BLaER1 treated with 17β-estradiol and CSF1 and Interleukin-3, amounts not matched to agents 10 nM and 100 nM (cell line): ENCODE measurements at regions not wholly inside any gene's neighbourhood (a gene's known extent, or its start where the extent isn't known, plus 50 kb on each side); places are given as distances from the start of the nearest gene placed in this dataset.

ENCODE experiments used
- H3K27ac ChIP-seq, 11 experiments: shearing (Covaris generic); formaldehyde crosslinking; 2 replicates each; pipeline ENCODE4 v1.8.1; 2022
- H3K27me3 ChIP-seq, 11 experiments: shearing (Covaris generic); formaldehyde crosslinking; 2 replicates each; pipeline ENCODE4 v1.8.1; 2022
- H3K36me3 ChIP-seq, 11 experiments: shearing (Covaris generic); formaldehyde crosslinking; 2 replicates each; pipeline ENCODE4 v1.8.1; 2022
- H3K4me1 ChIP-seq, 10 experiments: shearing (Covaris generic); formaldehyde crosslinking; 2 replicates each; pipeline ENCODE4 v1.8.1; 2022
- H3K4me2 ChIP-seq, 11 experiments: shearing (Covaris generic); formaldehyde crosslinking; 2 replicates each; pipeline ENCODE4 v1.8.1; 2022
- H3K4me3 ChIP-seq, 10 experiments: shearing (Covaris generic); formaldehyde crosslinking; 2 replicates each; pipeline ENCODE4 v1.8.1; 2022
- H3K9ac ChIP-seq, 11 experiments: shearing (Covaris generic); formaldehyde crosslinking; 2 replicates each; pipeline ENCODE4 v1.8.1; 2022
- H3K9me3 ChIP-seq, 11 experiments: shearing (Covaris generic); formaldehyde crosslinking; replicated peaks in 1 of 11; 2 replicates each; pipeline ENCODE4 v1.8.1; 2022
- H4K20me1 ChIP-seq, 11 experiments: shearing (Covaris generic); formaldehyde crosslinking; 2 replicates each; pipeline ENCODE4 v1.8.1; 2022
- Cebpa-rat ChIP-seq, 11 experiments: shearing (Covaris generic); IDR thresholded peaks; 2 replicates each; pipeline ENCODE4 v1.8.1; 2022

- no peak overlapping the region for H3K9ac ChIP-seq
- no peak overlapping the region for H3K4me3 ChIP-seq
- no peaks in the 10 kb centered on the region for H4K20me1 ChIP-seq
- H3K36me3 ChIP-seq, result no peaks in the 10 kb centered on the region
- H3K4me2 ChIP-seq, result no peak overlapping the region
- TF ChIP-seq Cebpa-rat (IDR thresholded peaks at IDR 0.05), result no peak
- no peaks in the 10 kb centered on the region for H3K27me3 ChIP-seq
- peaks cover 0 to 11% (median 0%) of the 10 kb centered on the region in 11 experiments; a peak in 3 of 22 replicates for H3K9me3 ChIP-seq
- no peak overlapping the region for H3K27ac ChIP-seq
- H3K4me1 ChIP-seq, result no peaks in the 10 kb centered on the region
Observed at GRCh38 chr4:65819192-65819591, 148.9 kb upstream of the EPHA5 start.

GRCh38 chr4:65805936-65806335, 135.6 kb upstream of the EPHA5 start:
- H3K9ac ChIP-seq, result no peak overlapping the region
- no peak overlapping the region for H3K4me3 ChIP-seq
- no peak overlapping the region for H3K4me2 ChIP-seq
- no peaks in the 10 kb centered on the region for H3K4me1 ChIP-seq
- H3K27me3 ChIP-seq, result no peaks in the 10 kb centered on the region
- no peaks in the 10 kb centered on the region for H3K9me3 ChIP-seq
- H3K36me3 ChIP-seq, result no peaks in the 10 kb centered on the region
- H3K27ac ChIP-seq, result no peak overlapping the region
- H4K20me1 ChIP-seq, result no peaks in the 10 kb centered on the region
- no peak for TF ChIP-seq Cebpa-rat (IDR thresholded peaks at IDR 0.05)

DNA sequence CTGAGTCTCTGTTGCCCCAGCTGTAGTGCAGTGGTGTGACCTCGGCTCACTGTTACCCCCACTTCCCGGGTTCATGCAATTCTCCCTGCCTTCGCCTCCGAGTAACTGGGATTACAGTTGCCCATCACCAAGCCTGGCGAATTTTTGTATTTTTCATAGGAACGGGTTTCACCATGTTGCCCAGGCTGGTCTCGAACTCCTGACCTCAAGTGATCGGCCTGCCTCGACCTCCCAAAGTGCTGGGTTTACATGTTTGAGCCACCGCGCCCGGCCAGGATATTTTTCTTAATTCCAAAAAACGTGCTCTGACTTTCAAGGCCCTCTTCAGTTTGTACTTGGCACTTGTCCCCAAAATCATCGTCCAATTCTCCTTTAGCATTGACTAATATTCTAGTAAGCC, 129.2 kb upstream of the EPHA5 start:
- TF ChIP-seq Cebpa-rat (IDR thresholded peaks at IDR 0.05), result no peak
- H3K27ac ChIP-seq, result no peak overlapping the region

DNA sequence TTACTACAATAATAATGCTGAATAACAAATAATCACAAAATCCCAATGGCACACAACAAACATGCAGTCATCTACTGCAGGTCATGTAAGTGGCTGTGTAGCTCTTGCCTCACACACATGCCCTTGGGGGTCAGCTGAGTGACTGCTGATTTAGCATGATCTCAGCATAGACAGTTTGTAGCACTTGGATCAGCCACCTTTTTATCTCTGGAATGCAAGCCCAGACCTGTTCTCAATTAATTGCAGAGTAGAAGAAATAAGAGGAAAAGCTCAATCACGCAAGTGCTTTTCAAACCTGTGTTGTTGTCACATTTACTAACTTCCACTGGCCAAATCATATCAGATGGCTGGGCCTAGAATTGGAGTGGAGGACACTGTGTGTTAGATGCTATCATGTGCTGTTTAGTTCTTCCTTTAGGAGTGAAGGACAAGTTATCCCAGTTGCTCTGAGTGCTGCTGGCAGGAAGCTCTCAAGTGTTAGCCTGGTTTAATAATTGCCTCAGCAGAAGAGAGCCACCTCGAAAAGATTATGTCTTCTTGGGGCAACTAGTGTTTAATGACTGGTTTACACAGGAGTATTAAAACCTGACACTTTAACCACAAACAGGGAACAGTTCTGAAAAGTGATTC, 128.3 kb upstream of the EPHA5 start:
- Histone ChIP-seq H3K9me3 (no peaks in the 10 kb centered on the region), H3K4me1 (no peaks in the 10 kb centered on the region), H3K27ac (no peak overlapping the region), H3K36me3 (no peaks in the 10 kb centered on the region), H4K20me1 (no peaks in the 10 kb centered on the region), H3K27me3 (no peaks in the 10 kb centered on the region), H3K4me2 (no peak overlapping the region), H3K4me3 (no peak overlapping the region), H3K9ac (no peak overlapping the region)
- TF ChIP-seq Cebpa-rat (IDR thresholded peaks at IDR 0.05), result no peak

More for the DNA sequence above, 129.2 kb upstream of the EPHA5 start:
- no peaks in the 10 kb centered on the region for H4K20me1 ChIP-seq
- no peaks in the 10 kb centered on the region for H3K9me3 ChIP-seq
- no peaks in the 10 kb centered on the region for H3K27me3 ChIP-seq
- H3K9ac ChIP-seq, result no peak overlapping the region
- no peak overlapping the region for H3K4me3 ChIP-seq
- no peaks in the 10 kb centered on the region for H3K4me1 ChIP-seq
- H3K4me2 ChIP-seq, result no peak overlapping the region
- H3K36me3 ChIP-seq, result no peaks in the 10 kb centered on the region

DNA sequence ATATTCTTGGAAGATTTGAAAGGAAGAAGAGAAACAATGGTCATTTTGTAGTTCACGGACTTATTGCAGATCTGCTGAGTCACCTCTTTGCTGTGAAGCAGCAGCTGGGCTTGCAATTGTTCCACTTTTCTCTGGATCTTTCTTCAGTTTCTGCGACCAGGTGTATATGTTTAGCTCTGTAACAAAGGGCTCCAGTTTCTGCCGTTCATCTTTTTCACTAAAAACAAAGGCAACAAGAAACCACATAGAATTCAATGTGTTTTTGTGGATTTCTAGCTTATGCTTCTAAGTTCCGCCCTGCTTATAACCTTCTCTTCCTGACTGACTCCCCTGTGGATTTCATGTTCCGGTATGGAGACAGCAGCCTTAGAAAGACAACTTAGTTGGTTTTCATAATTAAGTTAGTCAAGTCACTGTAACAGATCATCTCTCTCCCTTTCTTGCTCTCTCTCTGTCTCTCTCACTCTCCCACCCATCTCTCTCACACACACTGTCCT, 121.6 kb upstream of the EPHA5 start:
- H3K9ac ChIP-seq, result peak overlapping the region in 2 of 11 experiments; percentile 2 to 7; a peak in 3 of 22 replicates
- no peaks in the 10 kb centered on the region for H3K9me3 ChIP-seq
- peak overlapping the region in 6 of 11 experiments; percentile 3 to 60 (median 39); a peak in 7 of 22 replicates for H3K27ac ChIP-seq
- H3K4me1 ChIP-seq, result peaks cover 0 to 8% (median 6%) of the 10 kb centered on the region in 10 experiments; a peak in 4 of 20 replicates
- no peaks in the 10 kb centered on the region for H3K36me3 ChIP-seq
- H3K27me3 ChIP-seq, result no peaks in the 10 kb centered on the region
- H3K4me2 ChIP-seq, result peak overlapping the region; percentile 37 to 67 (median 46)
- H4K20me1 ChIP-seq, result no peaks in the 10 kb centered on the region
- TF ChIP-seq Cebpa-rat (IDR thresholded peaks at IDR 0.05), result no peak
- peak overlapping the region in 1 of 10 experiments; percentile 20; a peak in 3 of 20 replicates for H3K4me3 ChIP-seq

DNA sequence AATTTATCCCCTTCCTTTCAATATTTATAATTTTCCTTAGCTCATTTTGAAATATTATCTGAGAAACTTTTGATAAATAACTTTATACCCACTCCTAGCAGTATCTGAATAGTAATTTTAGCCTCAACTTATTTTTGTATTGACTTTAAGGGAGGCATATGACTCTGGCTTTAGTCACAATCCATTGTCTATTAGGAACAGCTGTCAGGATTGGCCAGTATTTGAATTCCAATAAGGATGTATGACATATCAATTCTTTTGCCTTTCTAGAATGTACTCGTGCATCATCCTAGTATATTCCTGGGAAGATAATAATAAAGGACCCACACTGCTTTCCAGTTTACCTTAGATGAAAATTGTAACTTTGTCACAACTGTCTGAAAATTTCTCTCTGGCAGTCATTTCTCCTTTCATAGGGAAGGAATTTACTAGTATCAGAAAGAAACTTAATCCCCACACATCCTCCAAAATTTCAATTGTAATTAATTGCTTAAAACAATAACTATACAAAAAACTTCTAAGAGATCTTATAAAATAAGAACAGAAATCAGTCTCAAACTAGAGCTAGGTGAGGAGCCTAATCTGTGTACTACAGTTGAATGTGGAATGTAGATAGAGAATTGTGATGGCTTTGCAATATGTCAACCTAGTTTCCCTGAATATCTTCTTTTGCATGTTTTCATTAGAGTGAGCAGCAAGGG, 121.0 kb upstream of the EPHA5 start:
- H3K9me3 ChIP-seq, result no peaks in the 10 kb centered on the region
- peaks cover 0 to 8% (median 6%) of the 10 kb centered on the region in 10 experiments; a peak in 4 of 20 replicates for H3K4me1 ChIP-seq
- H4K20me1 ChIP-seq, result no peaks in the 10 kb centered on the region
- no peaks in the 10 kb centered on the region for H3K27me3 ChIP-seq
- peak overlapping the region; percentile 37 to 67 (median 46); a peak in 21 of 22 replicates for H3K4me2 ChIP-seq
- peak overlapping the region in 6 of 11 experiments; percentile 3 to 60 (median 39); a peak in 5 of 22 replicates for H3K27ac ChIP-seq
- peak overlapping the region in 1 of 10 experiments; percentile 20; a peak in 1 of 20 replicates for H3K4me3 ChIP-seq
- peak overlapping the region in 2 of 11 experiments; percentile 2 to 7; a peak in 2 of 22 replicates for H3K9ac ChIP-seq
- no peaks in the 10 kb centered on the region for H3K36me3 ChIP-seq
- no peak for TF ChIP-seq Cebpa-rat (IDR thresholded peaks at IDR 0.05)

GRCh38 chr4:65789805-65790204, 119.5 kb upstream of the EPHA5 start:
- Histone ChIP-seq H3K36me3 (no peaks in the 10 kb centered on the region), H3K27ac (no peak overlapping the region), H3K4me2 (no peak overlapping the region), H3K4me3 (no peak overlapping the region), H3K9ac (no peak overlapping the region), H4K20me1 (no peaks in the 10 kb centered on the region), H3K4me1 (peaks cover 0 to 8% (median 6%) of the 10 kb centered on the region in 10 experiments; a peak in 4 of 20 replicates), H3K9me3 (no peaks in the 10 kb centered on the region), H3K27me3 (no peaks in the 10 kb centered on the region)
- TF ChIP-seq Cebpa-rat (IDR thresholded peaks at IDR 0.05), result no peak

DNA sequence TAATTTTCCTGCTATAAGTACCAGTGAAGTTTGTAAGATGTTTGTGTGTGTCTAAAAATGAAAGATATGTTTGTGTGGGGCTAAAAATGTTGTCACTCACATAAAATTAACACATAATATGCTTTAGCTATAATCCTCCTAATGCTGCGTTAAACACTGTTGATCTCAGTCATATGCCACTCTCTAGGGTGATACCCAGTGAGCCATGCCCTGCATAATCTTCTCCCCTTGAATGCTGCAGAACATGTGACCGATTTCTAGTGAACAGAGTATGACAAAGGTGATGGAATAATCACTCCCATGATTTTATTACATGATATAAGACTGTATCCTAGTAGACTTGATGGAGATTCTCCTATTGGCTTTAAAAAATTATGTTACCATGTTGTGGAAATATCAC, 119.1 kb upstream of the EPHA5 start:
- no peaks in the 10 kb centered on the region for H4K20me1 ChIP-seq
- H3K9ac ChIP-seq, result no peak overlapping the region
- no peaks in the 10 kb centered on the region for H3K36me3 ChIP-seq
- no peak overlapping the region for H3K4me3 ChIP-seq
- H3K4me1 ChIP-seq, result peaks cover 0 to 8% (median 6%) of the 10 kb centered on the region in 10 experiments; a peak in 4 of 20 replicates
- no peak overlapping the region for H3K4me2 ChIP-seq
- no peak overlapping the region for H3K27ac ChIP-seq
- TF ChIP-seq Cebpa-rat (IDR thresholded peaks at IDR 0.05), result no peak
- H3K27me3 ChIP-seq, result no peaks in the 10 kb centered on the region
- H3K9me3 ChIP-seq, result no peaks in the 10 kb centered on the region

DNA sequence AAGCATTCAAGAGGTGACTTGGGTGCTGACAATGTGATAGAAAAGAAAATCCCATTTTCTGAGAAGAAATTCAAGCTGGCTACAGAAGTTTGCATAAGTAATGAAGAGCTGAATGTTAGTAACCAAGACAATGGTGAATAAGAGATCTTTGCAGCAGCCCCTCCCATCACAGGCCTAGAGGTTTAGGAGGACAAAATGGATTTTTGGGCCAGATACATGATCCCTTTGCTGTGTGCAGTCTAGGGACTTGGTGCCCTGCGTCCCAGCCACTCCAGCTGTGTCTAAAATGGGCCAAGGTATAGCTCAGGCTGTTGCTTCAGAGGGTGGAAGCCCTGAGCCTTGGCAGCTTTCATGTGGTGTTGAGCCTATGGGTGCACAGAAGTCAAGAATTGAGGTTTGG, 107.0 kb upstream of the EPHA5 start:
- TF ChIP-seq Cebpa-rat (IDR thresholded peaks at IDR 0.05), result no peak
- Histone ChIP-seq H4K20me1 (no peaks in the 10 kb centered on the region), H3K4me1 (no peaks in the 10 kb centered on the region)

More for the DNA sequence above, 107.0 kb upstream of the EPHA5 start:
- no peak overlapping the region for H3K4me3 ChIP-seq
- H3K27me3 ChIP-seq, result no peaks in the 10 kb centered on the region
- H3K27ac ChIP-seq, result no peak overlapping the region
- H3K36me3 ChIP-seq, result no peaks in the 10 kb centered on the region
- peaks cover 20 to 36% (median 26%) of the 10 kb centered on the region in 11 experiments for H3K9me3 ChIP-seq
- H3K9ac ChIP-seq, result no peak overlapping the region
- H3K4me2 ChIP-seq, result no peak overlapping the region
